DMS153 treated with DMSO at 0.1 percent for 48 hours (cell line): ENCODE measurements at regions not wholly inside any gene's neighbourhood (a gene's known extent, or its start where the extent isn't known, plus 50 kb on each side); places are given as distances from the start of the nearest gene placed in this dataset.

Experiments used
- DNase-seq: peaks from one replicate; lab custom pipeline; 2025; ENCODE audit not compliant: unreplicated experiment; lab: John Stamatoyannopoulos, UW

DNA sequence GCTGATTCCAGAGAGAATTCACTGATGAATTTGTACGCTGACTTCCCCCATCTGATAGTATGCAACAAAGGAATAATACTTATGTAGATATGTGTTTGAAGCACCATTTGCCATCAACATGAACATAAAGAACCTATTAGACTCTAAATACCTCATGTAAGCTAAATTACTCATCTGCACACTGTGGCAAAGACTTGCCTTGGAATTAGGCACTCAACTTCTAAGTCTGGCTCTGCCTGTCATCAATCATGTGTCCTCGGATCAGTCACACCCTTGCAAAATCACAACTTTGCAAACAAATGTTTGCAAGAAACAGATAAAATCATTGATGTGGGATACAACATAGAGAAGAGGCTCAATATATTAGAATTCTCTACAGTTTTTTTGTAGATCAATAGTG lies 169.9 kb upstream of the LDB2 start:
- DNase-seq: no peak

DNA sequence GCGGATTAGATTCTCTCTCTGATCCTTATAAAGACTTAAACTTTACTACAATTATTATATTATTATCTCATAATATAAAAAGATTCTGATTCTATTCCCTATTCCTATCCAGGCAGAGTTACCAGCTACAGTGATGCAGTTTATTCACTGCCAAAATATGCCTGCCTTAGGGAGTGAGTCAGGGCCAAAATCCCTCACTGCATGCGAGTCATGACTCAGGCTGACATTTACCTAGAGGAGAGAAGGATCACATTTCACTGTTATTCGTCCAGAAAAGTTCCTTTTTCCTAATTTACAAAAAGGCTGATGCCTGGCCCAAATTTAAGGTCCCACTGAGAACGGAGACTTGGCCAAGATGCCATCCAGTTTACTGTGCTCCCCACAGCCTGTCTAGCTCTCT lies 168.5 kb upstream of the LDB2 start:
- DNase-seq: no peak

DNA sequence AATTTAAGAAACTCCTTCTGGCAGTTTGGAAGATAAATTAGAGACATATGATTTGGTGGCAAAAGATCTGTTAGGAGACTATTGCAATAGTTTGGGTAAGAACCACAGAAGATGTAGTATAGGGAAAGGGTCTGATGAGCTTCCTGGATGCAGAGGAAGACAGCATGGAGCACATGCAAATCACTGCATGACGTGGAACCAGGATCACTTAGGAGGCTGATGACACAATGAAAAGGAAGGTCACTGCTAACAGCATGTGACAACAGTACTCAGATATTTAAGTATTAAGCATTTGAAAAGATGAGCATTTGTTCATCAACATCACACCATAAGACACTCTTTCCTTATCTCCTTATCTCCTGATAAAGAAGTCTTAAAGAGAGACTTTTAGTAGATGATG lies 167.8 kb upstream of the LDB2 start:
- no peak for DNase-seq

DNA sequence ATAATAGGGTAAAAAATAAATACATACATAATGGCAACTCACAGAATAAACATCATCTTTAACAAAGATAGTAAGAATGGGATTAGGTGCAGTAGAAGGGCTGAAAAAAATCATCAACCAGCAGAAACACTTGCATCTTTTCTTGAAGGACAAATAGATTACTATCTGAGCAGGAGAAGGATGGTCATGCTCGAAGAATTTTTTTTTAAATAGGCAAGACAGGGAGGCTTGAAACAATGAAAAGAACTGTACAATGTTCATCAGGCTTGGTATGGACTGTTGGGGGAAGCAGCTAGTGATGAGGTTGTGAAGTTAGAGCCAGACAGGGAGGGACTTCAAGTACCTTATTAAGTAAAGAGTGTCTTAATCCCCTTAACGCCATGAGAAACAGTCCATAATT lies 167.4 kb upstream of the LDB2 start:
- DNase-seq: no peak

DNA sequence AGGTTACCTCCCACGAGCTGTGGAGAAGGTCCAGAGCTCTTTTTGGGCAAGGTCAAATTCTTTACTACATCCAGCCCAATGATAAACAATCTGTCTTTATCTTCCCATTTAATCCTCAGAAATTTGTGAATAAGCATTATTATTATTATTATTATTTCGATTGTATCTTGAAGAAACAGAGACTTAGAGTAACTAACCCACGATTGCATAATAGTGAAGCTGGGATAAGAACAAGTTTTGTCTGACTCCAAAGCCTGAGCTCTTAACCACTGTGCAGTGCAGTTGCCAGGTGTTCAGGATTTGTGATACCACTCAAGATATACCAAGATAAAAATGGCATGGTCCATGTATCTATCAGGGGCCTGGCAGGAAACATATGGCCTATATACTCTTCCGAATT lies 166.5 kb upstream of the LDB2 start:
- DNase-seq: no peak

DNA sequence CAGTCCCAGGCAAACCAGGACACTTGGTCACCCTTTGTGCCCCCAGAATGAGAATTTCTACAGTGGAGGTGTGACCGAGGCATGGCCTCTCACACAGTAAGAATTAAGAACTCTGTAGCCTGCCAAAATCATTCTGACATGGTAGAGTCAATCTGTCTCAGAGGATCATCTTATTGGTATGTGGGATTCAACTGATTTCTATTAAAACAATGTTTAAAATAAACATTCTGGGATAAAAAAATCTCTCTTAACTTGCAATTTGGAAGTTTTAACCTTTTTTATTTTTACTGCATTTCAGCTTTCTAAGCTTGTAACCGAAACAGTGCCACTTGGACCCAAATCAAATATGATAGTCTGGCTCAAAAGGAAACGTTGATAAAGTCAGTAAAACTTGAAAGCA lies 165.4 kb upstream of the LDB2 start:
- DNase-seq: no peak

DNA sequence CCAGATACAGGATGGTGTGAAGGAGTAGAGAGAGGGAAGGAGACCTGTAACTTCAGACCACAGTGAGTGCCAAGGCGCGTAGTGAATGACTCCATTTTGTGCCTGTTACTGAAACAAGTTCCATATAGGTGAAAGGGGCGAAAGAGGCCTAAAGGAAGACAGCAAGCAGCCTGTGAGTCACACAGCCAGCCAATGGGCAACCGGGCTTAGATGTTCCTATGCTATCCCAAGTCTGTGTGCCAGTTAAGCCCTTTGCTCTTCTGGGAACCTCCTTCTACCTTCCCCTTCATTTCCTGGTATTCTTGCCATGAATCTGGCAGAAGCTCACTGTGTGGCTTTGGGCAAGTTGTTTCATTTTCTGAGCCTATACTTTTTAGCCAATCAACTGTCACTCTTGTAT lies 161.8 kb upstream of the LDB2 start:
- DNase-seq: no peak

DNA sequence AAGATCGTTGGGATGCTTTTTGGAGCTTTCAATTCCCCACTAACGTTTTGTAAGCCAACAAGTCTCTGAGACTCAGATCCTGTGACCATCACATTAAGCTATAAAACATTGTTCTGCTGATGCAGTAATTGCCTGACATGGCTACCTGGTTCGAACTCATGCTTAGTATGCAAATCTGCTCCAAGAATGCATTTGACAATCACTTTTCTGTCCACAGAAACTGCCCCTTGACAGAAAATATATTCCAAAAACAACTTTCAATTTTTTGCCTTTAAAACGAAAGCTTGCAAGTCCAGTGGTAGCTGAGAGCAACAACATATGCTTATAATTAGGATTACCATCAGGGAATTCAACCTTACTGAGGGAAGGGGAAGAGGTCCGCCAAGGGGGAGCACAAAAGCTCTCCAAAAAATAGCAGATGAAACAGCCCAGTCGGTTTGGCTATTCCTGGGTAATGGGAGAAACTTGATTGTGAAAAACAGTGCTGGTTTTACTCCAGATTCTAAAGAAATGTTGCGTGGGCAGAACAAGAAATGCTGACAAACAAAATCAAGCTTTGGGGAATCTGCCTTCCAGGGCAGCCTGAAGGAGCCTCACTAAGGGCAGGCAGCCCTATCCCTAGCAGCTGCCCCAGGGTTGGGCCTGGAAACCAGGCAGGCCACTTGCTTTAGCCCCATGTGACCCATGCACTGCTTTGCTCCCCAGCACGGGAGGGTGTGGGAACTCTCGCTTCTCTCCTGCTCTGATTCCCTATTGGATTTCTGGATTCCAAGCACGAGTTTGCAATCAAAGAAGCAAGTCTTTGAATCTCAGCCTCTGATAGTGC lies 160.7 kb upstream of the LDB2 start:
- DNase-seq: no peak

DNA sequence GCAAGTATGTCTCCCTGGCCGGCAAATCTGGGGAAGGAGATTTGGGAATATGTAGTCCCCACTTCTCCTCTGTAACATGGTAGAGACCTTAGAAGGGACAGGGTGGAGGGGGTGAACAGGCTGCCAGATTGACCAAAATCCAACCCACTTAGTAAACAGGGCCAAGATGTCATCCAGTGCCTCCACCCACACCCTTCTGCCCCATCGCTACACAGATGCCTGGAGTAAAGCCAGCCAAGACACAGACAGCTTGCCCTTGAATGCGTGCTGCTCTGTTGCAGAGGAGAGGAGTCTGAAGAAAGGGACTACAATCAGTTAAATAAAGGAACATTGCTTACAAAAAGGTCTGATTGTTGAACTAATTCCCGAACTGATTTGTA lies 160.1 kb upstream of the LDB2 start:
- no peak for DNase-seq

DNA sequence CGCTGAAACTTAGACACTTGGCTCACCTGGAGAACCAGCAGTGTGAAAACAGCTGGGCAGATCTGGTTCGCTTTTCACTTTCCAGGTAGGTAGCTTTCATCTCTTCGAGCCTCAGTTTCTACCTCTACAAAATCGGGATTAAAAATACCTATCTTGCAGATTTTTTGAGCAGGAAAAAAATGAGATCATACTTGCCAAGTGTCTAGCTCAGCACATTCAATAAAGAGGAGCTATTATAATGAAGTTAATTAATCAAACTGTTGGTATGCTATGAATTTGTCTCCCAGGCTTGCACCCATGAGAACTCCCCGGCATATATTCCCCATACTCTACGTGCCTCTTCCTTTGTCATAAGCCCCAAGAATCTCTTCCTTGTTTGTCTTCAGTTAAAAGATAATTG lies 158.6 kb upstream of the LDB2 start:
- no peak for DNase-seq

DNA sequence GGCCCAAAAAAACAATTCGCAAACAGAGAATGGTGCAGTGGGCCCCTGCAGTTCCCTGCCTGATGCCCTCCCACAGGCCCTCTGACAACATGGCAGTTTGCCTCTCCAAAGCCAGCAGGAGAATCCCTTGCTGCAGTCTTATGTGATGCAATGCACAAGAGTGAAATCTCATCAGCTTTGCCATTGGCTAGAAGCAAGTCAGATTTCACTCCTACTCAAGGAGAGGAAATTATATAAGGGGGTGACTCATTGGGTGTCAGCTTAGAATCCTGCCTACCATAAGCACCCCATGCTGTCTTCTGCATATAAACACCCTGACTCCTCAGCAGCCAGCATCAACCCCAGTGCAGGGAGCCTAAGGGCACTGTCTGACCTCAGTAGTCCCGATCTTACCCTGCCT lies 157.3 kb upstream of the LDB2 start:
- no peak for DNase-seq

DNA sequence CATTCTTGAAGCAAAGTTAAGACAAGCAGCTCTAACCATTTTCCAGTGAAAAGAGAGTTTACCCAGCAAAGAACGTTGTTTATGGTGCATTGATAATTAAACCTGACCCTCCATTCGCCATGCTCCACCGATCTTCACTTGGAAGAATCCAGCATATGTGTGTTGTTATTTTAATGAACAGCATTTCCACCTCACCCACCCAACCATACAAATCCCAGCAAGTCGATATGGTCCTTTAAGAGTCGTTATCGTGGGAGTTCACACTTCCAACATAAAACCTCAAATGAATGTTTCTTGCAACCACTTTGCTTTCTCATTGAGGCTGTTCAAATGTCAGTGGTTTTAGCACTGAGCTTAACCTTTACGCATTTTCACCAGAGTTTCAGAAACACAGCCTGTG lies 147.4 kb upstream of the LDB2 start:
- DNase-seq: no peak

DNA sequence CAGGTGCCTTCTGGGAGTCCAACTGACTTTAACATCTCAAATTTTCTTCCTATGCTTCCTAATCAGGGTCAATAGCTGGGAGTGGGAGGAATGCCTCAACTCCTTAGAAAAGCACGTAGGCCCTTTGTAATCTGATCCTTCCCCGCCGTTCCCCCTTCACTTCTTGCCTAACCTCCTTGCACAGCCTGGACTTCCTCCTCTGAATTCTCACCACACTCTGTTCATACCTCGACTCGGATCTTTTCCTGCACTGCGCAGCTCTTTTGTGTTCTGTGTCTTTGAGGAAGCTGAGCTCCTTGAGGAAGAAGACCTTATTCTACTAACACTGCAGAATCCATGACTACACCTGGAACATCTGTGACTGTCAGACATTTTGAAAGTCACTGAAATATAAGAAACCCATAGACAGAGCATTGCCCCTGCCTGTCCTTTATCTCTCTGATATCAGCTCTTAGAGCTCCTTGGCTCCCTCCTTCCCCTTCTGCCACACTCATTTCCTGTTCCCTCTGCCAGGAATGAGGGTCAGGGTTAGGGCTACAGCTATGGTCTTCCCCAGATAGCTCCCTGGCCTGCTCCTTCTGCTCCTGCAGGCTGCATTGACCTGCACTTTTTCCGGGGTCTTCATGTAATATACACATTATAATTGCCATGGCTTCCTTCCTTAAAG lies 140.2 kb upstream of the LDB2 start:
- no peak for DNase-seq

DNA sequence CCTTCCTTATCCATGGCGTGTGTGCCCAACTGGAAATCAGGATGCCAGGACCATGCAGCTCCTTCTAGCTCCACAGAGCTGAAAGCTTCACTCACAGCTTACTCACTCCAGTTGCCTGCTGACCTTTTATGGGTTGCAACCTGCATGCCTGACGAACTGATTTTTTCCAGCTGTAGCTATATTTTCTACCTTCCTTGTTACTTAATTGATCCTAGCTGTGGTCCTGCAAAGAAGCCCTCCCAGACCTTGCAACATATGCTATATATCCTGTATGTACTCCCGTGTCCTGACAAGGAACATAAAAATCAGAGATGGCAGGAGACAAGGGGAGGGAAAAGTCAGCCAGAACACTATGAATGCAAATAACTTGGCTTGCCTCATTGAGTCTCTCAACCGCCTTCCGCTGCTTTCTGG lies 135.3 kb upstream of the LDB2 start:
- no peak for DNase-seq

DNA sequence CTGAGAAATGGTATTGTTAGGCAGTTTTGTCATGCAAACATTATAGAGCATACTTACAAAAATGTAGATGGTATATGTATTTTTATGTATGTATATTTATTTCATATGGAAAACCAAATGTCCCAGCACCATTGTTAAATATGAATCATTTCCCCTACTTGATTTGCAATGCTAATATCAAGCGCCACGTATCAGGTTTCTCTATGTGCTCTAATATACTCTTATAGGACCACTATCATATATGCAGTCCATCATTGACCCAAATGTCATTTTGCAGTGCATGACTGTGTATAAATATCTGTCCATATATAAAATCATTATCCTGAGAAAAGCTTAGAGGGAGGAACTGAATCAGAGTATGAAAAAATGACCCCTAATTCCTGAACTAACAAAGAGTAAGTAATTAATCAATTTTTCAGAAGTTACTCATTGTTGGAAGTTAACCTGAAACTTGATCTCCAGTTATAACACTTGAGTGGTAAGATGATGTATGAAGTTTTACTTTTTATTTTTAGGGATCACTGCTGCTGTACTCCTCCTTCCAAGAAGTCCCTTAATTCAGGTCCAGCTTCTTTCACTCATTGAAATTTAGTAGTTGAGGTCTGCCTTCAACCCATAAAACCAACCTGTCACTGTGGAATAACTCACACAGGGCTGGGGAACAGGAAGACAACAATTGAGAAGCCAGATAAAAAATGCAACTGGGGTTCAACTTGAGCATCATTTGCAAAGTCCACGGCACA lies 134.8 kb upstream of the LDB2 start:
- no peak for DNase-seq

DNA sequence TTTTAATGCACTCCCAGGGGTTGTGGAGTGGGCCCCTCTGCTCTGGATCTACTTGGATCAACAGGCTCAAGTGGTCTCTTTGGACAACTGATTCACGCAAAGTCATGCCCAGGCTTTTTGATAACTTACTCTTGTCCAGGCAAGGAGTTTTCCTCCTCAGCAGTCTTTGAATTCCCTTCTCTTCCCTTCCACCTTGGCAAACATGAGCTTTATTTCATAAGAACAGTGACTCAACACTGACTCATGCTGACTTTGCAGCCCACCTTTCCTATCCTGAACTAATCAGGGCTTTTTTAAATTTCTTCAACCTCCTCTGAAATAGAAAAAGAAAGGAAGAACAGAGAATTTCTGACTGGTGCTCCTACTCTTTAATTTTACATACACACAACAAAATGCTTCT lies 132.1 kb upstream of the LDB2 start:
- DNase-seq: no peak

DNA sequence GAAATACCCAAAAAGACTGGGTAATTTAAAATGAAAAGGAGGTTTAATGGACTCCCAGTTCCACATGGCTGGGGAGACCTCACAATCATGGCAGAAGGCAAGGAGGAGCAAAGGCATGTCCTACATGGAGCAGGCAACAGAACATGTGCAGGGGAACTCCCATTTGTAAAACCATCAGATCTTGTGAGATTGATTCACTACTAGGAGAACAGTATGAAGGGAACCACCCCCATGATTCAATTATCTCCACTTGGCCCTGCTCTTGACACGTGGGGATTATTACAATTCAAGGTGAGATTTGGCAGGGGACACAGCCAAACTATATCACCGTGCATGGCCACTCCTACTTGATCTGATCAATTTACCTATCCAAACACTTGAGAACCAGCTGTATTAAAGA lies 131.5 kb upstream of the LDB2 start:
- DNase-seq: no peak

DNA sequence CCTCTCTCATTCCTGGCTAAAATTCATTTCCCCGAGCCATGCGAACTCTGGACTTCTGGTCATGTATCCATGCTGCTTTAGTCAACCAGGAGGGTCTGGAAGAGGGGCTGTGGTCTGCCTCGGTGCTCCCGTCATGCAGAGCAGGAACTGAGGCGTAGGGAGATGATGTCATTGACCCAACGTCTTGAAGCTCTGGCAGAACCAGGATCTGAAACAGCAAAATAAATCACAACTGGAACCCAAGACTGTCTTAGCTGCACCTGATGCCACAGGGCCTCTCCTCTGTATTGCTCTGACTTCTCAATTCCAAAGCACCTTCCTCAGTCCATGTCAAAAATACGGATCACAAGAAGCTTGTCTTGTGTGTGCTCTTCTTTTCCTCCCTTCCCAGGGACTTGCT lies 131.0 kb upstream of the LDB2 start:
- DNase-seq: no peak

DNA sequence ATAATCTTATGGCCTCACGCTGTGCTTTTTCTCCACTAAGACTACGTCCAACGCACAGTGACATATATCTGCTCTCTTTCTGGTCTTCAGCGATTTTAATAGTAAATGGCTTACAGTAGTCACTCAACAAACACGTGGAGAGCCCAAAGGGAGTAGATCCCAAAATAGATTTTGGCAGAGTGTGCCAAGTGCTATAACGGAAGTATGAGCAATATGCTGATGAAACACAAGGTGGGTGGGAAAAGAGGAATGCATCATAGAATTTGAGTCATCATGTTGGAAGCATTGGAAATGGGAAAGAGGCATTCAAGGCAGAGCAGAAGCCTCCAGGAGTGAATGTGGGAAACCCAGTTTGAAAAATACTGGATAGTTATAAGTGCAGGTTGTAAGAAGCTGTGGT lies 129.1 kb upstream of the LDB2 start:
- DNase-seq: no peak

DNA sequence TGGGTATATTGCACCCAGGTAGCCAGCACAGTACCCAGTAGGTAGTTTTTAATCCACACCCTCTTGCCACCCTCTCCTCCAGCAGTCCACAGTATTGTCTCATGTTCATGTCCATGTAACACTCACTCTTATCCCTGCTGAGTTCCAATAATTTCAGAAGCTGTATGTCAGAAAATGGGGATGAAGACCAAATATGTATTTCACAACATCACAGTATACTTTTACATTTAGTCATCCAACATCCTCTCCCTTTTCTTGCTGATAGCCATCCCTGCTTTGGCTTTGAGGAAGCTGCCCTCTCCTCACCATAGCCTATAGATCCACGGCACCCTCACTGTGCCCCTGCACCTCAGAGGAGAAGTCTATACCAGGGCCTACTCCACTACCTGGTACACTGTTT lies 126.0 kb upstream of the LDB2 start:
- DNase-seq: no peak

DNA sequence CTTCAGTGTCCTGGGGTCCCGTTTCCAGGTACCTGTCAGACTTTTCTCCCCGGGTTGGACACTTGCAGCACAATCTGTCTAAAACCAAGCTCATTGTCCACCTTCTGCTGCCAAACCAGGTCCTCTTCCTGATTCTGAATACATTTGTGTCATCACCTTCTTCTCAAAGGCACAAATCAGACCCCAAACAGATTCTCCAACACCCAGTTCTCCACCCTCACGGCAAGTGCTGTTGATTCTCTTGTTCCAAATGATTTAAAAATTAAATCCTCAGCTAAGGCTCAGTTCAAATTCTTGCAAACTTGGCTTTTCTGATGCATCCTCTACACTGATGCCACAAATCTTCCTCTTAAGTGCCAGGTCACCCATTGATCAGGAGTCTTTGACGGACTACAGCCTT lies 122.5 kb upstream of the LDB2 start:
- DNase-seq: no peak

DNA sequence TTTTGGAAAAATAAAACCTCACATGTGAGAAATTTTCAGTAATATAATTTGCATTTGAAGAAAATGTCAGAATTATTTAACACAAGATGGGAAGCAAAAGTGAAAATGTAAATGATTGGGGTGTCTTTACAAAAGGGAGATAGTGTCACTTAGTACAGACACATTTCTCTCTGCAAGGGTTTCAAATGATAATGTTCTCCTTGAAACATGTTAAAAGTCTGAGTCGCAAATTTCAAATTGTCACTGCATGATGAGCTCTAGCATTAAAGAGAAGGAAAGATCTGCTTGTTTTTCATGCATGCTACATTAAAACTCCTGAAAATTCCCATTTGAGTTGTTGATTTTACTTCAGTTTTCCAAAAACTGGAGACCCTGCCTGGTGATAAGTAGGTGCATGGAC lies 122.0 kb upstream of the LDB2 start:
- DNase-seq: no peak
